IMR-90 (cell line): ENCODE measurements at regions not wholly inside any gene's neighbourhood (a gene's known extent, or its start where the extent isn't known, plus 50 kb on each side); places are given as distances from the start of the nearest gene placed in this dataset.

Experiments used
- ATAC-seq: fragments of 200-7000 bp; cut with Tn5 transposase; 2 replicates; pipeline ENCODE4 v1.9.1; 2020; ENCODE audit warnings: low read depth, mild to moderate bottlenecking, moderate library complexity
- BruUV-seq: library from RNA; stranded (reverse); fragments of 400-500 nt; replicated peaks from 2 replicates; lab custom pipeline; 2021; lab: Mats Ljungman, UMichigan
- CTCF ChIA-PET: fragments of 300-600 bp; formaldehyde crosslinking; extraction: SDS; loops from one replicate; lab custom pipeline; 2021; ENCODE audit warnings: antibody characterized with exemption; lab: Yijun Ruan, JAX
- POLR2A ChIA-PET: fragments of 300-600 bp; sonication (Branson Sonifier 250); formaldehyde crosslinking; loops from one replicate; lab custom pipeline; 2022; ENCODE audit warnings: antibody characterized with exemption; ENCODE audit not compliant: unreplicated experiment; lab: Charles Lee
- DNase-seq: peaks from one replicate; pipeline ENCODE4 v3.0.0; 2013
- H2AFZ ChIP-seq: replicated peaks from 2 replicates; pipeline ENCODE3; 2013; ENCODE audit warnings: low read length, mild to moderate bottlenecking; ENCODE audit not compliant: poor library complexity
- H2AK5ac ChIP-seq: 2 replicates; pipeline ENCODE4 v1.6.1; 2013; ENCODE audit warnings: low read depth, low read length, inconsistent platforms
- H2AK9ac ChIP-seq: replicated peaks from 2 replicates; pipeline ENCODE3; 2013; ENCODE audit warnings: mild to moderate bottlenecking, low read depth, low read length, moderate library complexity; ENCODE audit not compliant: poor library complexity
- H2BK120ac ChIP-seq: 2 replicates; pipeline ENCODE4 v1.6.1; 2013; ENCODE audit warnings: low read depth, low read length, inconsistent platforms
- H2BK15ac ChIP-seq: 3 replicates; pipeline ENCODE4 v1.6.1; 2013; ENCODE audit warnings: low read depth, low read length, inconsistent platforms
- H2BK20ac ChIP-seq: 2 replicates; pipeline ENCODE4 v1.6.1; 2013; ENCODE audit warnings: low read depth, mild to moderate bottlenecking, inconsistent platforms, low read length, moderate library complexity
- H2BK5ac ChIP-seq: 2 replicates; pipeline ENCODE4 v1.6.1; 2013; ENCODE audit warnings: mild to moderate bottlenecking, low read depth, low read length, inconsistent platforms; ENCODE audit not compliant: poor library complexity, severe bottlenecking
- H3K14ac ChIP-seq: replicated peaks from 2 replicates; pipeline ENCODE4 v1.6.1; 2013; ENCODE audit warnings: low read depth, low read length, inconsistent platforms
- H3K18ac ChIP-seq: 2 replicates; pipeline ENCODE4 v1.6.1; 2013; ENCODE audit warnings: low read depth, low read length, control low read depth
- H3K23ac ChIP-seq: 2 replicates; pipeline ENCODE4 v1.6.1; 2013; ENCODE audit warnings: low read depth, low read length, inconsistent platforms
- H3K27ac ChIP-seq: 2 replicates; pipeline ENCODE4 v1.5.1; 2013; ENCODE audit warnings: mild to moderate bottlenecking, control low read depth, low read length; ENCODE audit not compliant: insufficient read depth
- H3K27me3 ChIP-seq: 2 replicates; pipeline ENCODE4 v1.6.1; 2013; ENCODE audit warnings: low read length; ENCODE audit not compliant: control insufficient read depth, insufficient read depth
- H3K36me3 ChIP-seq: 2 replicates; pipeline ENCODE4 v1.6.1; 2013; ENCODE audit warnings: low read length, mixed read lengths; ENCODE audit not compliant: control insufficient read depth, insufficient read depth
- H3K4ac ChIP-seq: 2 replicates; pipeline ENCODE4 v1.6.1; 2013; ENCODE audit warnings: low read depth, low read length, inconsistent platforms
- H3K4me1 ChIP-seq: 2 replicates; pipeline ENCODE4 v1.6.1; 2013; ENCODE audit warnings: low read length, mixed read lengths; ENCODE audit not compliant: control insufficient read depth, insufficient read depth
- H3K4me2 ChIP-seq: 2 replicates; pipeline ENCODE4 v1.6.1; 2013; ENCODE audit warnings: low read depth, mild to moderate bottlenecking, control low read depth, low read length, moderate library complexity
- H3K4me3 ChIP-seq: 2 replicates; pipeline ENCODE4 v1.5.1; 2013; ENCODE audit warnings: low read depth, mild to moderate bottlenecking, control low read depth, low read length, moderate library complexity; ENCODE audit not compliant: insufficient read depth
- H3K56ac ChIP-seq: 2 replicates; pipeline ENCODE4 v1.6.1; 2013; ENCODE audit warnings: low read length, inconsistent platforms; ENCODE audit not compliant: insufficient read depth; ENCODE audit errors: extremely low read depth
- H3K79me1 ChIP-seq, 2 experiments: 2 replicates each; pipeline ENCODE4 v1.6.1; 2013; ENCODE audit warnings: low read length in 2 of 2, inconsistent platforms in 1 of 2, low read depth in 1 of 2
- H3K9ac ChIP-seq: 2 replicates; pipeline ENCODE4 v1.6.1; 2013; ENCODE audit warnings: low read depth, low read length, control low read depth
- H3K9me1 ChIP-seq: 2 replicates; pipeline ENCODE4 v1.6.1; 2013; ENCODE audit warnings: low read length, inconsistent platforms; ENCODE audit not compliant: insufficient read depth
- H3K9me3 ChIP-seq: 2 replicates; pipeline ENCODE4 v1.6.1; 2013; ENCODE audit warnings: low read length; ENCODE audit not compliant: control insufficient read depth, insufficient read depth
- H4K20me1 ChIP-seq: 2 replicates; pipeline ENCODE4 v1.6.1; 2013; ENCODE audit warnings: low read length, inconsistent platforms; ENCODE audit not compliant: insufficient read depth
- H4K5ac ChIP-seq: 2 replicates; pipeline ENCODE4 v1.6.1; 2013; ENCODE audit warnings: mild to moderate bottlenecking, low read depth, low read length, control low read depth
- H4K8ac ChIP-seq, 2 experiments: 2 replicates each; pipeline ENCODE4 v1.6.1; 2013; ENCODE audit warnings: low read depth in 2 of 2, low read length in 2 of 2, control low read depth in 1 of 2, inconsistent platforms in 1 of 2
- H4K91ac ChIP-seq: 2 replicates; pipeline ENCODE4 v1.6.1; 2013; ENCODE audit warnings: low read depth, low read length, inconsistent platforms; ENCODE audit not compliant: insufficient read depth
- MAFK ChIP-seq: IDR thresholded peaks from 2 replicates; pipeline ENCODE4 v1.6.1; 2012; ENCODE audit warnings: low read depth, low read length, improper control_type of control experiment
- MAZ ChIP-seq: IDR thresholded peaks from 2 replicates; pipeline ENCODE4 v1.6.1; 2012; ENCODE audit warnings: low read depth, mild to moderate bottlenecking, low read length, improper control_type of control experiment, moderate library complexity, borderline replicate concordance
- SMC3 ChIP-seq: fragments of 150-350 bp; IDR thresholded peaks from 2 replicates; pipeline ENCODE4 v1.6.1; 2016; ENCODE audit warnings: low read depth, mild to moderate bottlenecking, antibody characterized with exemption, low read length, moderate library complexity
- WGBS, 2 experiments: methylation state at CpG; one replicate each; pipeline versions ENCODE4 v1.1.5 to v1.1.7; 2013; ENCODE audit warnings: missing lambda C conversion rate in 2 of 2; ENCODE audit not compliant: insufficient read length in 1 of 2; ENCODE audit errors: extremely low coverage in 2 of 2; 5-methylcytosine and 5-hydroxymethylcytosine counted together
- dilution Hi-C: fragments of 300-500 bp; cut with HindIII; formaldehyde crosslinking; loops from one replicate; pipeline ENCODE4 v1.14.3; 2018; ENCODE audit warnings: low sequenced_read_pairs; ENCODE audit not compliant: unreplicated experiment
- in situ Hi-C: fragments of 300-500 bp; cut with MboI; formaldehyde crosslinking; loops from 3 replicates; pipeline ENCODE4 v1.14.3; 2019; ENCODE audit warnings: low sequenced_read_pairs, inconsistent platforms, mixed read lengths
- intact Hi-C: fragments of 100-400 bp; cut with micrococcal nuclease; formaldehyde crosslinking; loops from 2 replicates; pipeline ENCODE4 v1.10.0; 2022

GRCh38 chr9:13550519-13550918, 271.0 kb upstream of the MPDZ start:
- intact Hi-C loops = no loop called here
- no peaks in the 10 kb centered on the region for H3K36me3 ChIP-seq
- no peak overlapping the region for H4K5ac ChIP-seq
- H3K23ac ChIP-seq = no peak overlapping the region
- H2AFZ ChIP-seq = no peak overlapping the region
- no peak overlapping the region for H4K91ac ChIP-seq
- H4K8ac ChIP-seq = no peak overlapping the region
- no peak overlapping the region for H2BK120ac ChIP-seq
- no peak overlapping the region for H2BK15ac ChIP-seq
- no peaks in the 10 kb centered on the region for H3K9me1 ChIP-seq
- no peak overlapping the region for H2BK20ac ChIP-seq
- H3K4me3 ChIP-seq = no peak overlapping the region
- dilution Hi-C loops = no loop called here
- no peak overlapping the region for H3K14ac ChIP-seq
- no peak overlapping the region for H3K4ac ChIP-seq
- H3K27me3 ChIP-seq = no peaks in the 10 kb centered on the region
- no peaks in the 10 kb centered on the region for H3K9me3 ChIP-seq
- TF ChIP-seq SMC3 (no peak), MAZ (no peak), MAFK (no peak)
- H2BK5ac ChIP-seq = no peak overlapping the region
- H3K79me1 ChIP-seq = no peaks in the 10 kb centered on the region
- no peak overlapping the region for H3K27ac ChIP-seq
- no peak overlapping the region for H3K18ac ChIP-seq
- no CpG with 5 or more reads among the region's 2 CpGs for WGBS, 2 experiments
- no TSS peak for BruUV-seq
- DNase-seq (no peak), ATAC-seq (no peak)
- no peak overlapping the region for H3K4me2 ChIP-seq
- H3K4me1 ChIP-seq = no peaks in the 10 kb centered on the region
- H2AK5ac ChIP-seq = no peak overlapping the region
- in situ Hi-C loops = no loop called here
- ChIA-PET CTCF (no interaction called here), POLR2A (no interaction called here)
- H3K9ac ChIP-seq = no peak overlapping the region
- H3K56ac ChIP-seq = no peak overlapping the region
- H2AK9ac ChIP-seq = no peak overlapping the region
- H4K20me1 ChIP-seq = no peaks in the 10 kb centered on the region
